ENCODE measurements at regions not wholly inside any gene's neighbourhood (a gene's known extent, or its start where the extent isn't known, plus 50 kb on each side); places are given as distances from the start of the nearest gene placed in this dataset.

DNA sequence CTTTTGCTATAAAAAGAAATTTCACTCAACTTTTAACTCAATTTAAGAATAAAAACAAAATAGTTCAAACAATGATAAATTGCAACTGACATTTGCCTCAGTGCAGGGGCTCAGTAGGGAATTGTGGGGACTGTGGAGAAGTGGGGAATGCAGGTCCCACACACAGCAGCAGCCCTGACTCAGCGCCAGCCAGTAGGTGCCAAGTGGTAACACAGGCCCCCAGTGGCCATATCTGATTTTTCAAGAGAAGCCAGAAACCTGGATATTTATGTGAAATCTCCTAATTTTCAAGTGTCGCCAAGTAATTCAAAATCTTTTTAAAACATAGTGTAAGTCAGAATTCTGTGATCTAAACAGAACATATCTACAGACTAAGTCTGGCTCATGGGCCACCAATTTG is 186.3 kb downstream of the EN1 start:
- no peak for DNase-seq
- no peaks in the 10 kb centered on the region for H3K36me3 ChIP-seq
- no peak overlapping the region for H3K4me3 ChIP-seq
- H3K27me3 ChIP-seq = no peaks in the 10 kb centered on the region
- no peaks in the 10 kb centered on the region for H3K9me3 ChIP-seq
- intact Hi-C loops (cut with DNase I) = no loop called here
- no peak overlapping the region for H3K27ac ChIP-seq
- H3K4me1 ChIP-seq (ENCODE audit: insufficient read depth) = no peaks in the 10 kb centered on the region
- whole genome bisulfite sequencing, 3 donors = 84 to 91% (median 90%) methylated on average over 2 of the region's 2 CpGs
- TF ChIP-seq POLR2A (IDR thresholded peaks at IDR 0.05) = no peak
- TF ChIP-seq, protein P1, sequence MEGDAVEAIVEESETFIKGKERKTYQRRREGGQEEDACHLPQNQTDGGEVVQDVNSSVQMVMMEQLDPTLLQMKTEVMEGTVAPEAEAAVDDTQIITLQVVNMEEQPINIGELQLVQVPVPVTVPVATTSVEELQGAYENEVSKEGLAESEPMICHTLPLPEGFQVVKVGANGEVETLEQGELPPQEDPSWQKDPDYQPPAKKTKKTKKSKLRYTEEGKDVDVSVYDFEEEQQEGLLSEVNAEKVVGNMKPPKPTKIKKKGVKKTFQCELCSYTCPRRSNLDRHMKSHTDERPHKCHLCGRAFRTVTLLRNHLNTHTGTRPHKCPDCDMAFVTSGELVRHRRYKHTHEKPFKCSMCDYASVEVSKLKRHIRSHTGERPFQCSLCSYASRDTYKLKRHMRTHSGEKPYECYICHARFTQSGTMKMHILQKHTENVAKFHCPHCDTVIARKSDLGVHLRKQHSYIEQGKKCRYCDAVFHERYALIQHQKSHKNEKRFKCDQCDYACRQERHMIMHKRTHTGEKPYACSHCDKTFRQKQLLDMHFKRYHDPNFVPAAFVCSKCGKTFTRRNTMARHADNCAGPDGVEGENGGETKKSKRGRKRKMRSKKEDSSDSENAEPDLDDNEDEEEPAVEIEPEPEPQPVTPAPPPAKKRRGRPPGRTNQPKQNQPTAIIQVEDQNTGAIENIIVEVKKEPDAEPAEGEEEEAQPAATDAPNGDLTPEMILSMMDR (IDR thresholded peaks at IDR 0.05) = no peak
- no peak for TF ChIP-seq EP300 (IDR thresholded peaks at IDR 0.05)

DNA sequence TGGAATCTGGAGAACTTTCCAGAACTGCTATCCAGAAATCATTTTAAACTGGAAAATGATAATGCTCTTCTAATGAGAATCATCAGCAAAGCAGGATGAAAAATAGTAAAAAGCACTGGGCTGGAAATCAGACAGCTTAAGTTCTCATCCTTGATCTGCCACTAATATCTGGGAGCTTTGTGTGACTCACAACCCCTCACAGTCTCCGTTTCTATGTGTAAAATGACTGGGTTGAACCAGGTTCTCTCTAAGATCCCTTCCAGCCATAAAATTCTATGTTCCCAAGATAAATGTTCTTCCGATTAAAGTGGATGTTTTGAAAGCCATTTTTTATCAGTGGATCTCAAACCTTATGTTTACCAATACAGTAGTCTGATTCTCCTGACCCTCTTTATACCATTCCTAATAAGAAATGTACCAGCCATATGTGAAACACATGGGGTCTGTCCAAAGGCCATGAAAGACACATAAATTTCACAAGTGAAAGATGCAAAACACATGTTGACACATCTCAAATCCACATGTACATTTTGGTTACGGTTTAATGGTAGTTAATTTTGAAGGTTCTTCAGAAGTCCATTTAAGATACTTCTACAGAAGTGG is 188.8 kb downstream of the EN1 start:
- intact Hi-C loops (cut with DNase I) = no loop called here
- Histone ChIP-seq H3K4me1 (ENCODE audit: insufficient read depth) (no peaks in the 10 kb centered on the region), H3K27me3 (no peaks in the 10 kb centered on the region), H3K9me3 (no peaks in the 10 kb centered on the region), H3K36me3 (no peaks in the 10 kb centered on the region), H3K4me3 (no peak overlapping the region), H3K27ac (no peak overlapping the region)
- TF ChIP-seq, protein P1 (IDR thresholded peaks at IDR 0.05) = no peak
- TF ChIP-seq EP300 (IDR thresholded peaks at IDR 0.05) = no peak
- no peak for TF ChIP-seq POLR2A (IDR thresholded peaks at IDR 0.05)
- 73 to 80% (median 79%) methylated on average over 3 of the region's 3 CpGs for WGBS, 3 donors
- no peak for DNase-seq

DNA sequence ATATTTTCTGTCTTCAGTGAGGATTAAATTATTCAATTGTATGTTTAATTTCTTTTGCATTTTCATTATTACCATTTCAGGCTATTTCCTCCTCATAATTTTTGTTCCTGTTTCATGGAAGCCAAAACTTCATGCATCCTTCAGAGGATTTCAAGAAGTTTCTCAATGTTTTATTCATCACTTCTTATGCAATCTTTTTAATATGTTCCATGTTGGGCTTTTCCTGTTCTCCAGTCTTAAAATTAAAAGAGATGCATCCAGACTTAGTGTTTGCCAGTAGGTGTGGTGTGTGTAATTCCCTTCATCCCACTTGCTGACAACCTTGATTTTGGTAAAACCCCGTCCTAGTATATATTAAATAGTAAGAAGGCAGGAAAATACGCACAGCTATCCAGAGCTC is 190.0 kb downstream of the EN1 start:
- no peaks in the 10 kb centered on the region for H3K9me3 ChIP-seq
- no peaks in the 10 kb centered on the region for H3K27me3 ChIP-seq
- 80 to 91% (median 86%) methylated on average over 2 of the region's 2 CpGs for WGBS, 3 donors
- no peak for DNase-seq
- H3K27ac ChIP-seq = no peak overlapping the region
- intact Hi-C loops (cut with DNase I) = no loop called here
- H3K4me3 ChIP-seq = no peak overlapping the region
- no peak for TF ChIP-seq EP300 (IDR thresholded peaks at IDR 0.05)
- TF ChIP-seq, protein P1 (IDR thresholded peaks at IDR 0.05) = no peak
- no peak for TF ChIP-seq POLR2A (IDR thresholded peaks at IDR 0.05)
- no peaks in the 10 kb centered on the region for H3K4me1 ChIP-seq (ENCODE audit: insufficient read depth)
- no peaks in the 10 kb centered on the region for H3K36me3 ChIP-seq

DNA sequence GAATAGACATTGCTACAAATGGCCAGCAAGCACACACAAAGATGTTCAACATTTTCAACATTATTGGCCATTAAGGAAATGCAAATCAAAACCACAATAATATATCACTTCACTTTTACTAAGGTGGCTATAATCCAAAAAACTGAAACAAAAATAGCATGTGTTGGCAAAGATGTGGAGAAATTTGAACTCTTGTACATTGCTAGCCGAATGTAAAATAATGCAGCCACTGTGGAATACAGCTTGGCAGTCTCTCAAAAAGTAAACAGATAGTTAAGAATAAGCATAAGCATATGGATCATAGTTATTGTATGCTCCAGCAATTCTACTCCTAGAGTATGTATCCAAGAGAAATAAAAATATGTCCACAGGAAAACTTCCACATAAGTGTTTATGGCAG is 192.5 kb downstream of the EN1 start:
- intact Hi-C loops (cut with DNase I) = no loop called here
- H3K9me3 ChIP-seq = no peaks in the 10 kb centered on the region
- 32 to 48% (median 40%) methylated on average over 1 of the region's 1 CpG for WGBS, 3 donors
- H3K4me3 ChIP-seq = no peak overlapping the region
- H3K4me1 ChIP-seq (ENCODE audit: insufficient read depth) = no peaks in the 10 kb centered on the region
- no peaks in the 10 kb centered on the region for H3K36me3 ChIP-seq
- H3K27me3 ChIP-seq = no peaks in the 10 kb centered on the region
- DNase-seq = no peak
- no peak overlapping the region for H3K27ac ChIP-seq
- TF ChIP-seq, protein P1 (IDR thresholded peaks at IDR 0.05) = no peak
- no peak for TF ChIP-seq EP300 (IDR thresholded peaks at IDR 0.05)
- no peak for TF ChIP-seq POLR2A (IDR thresholded peaks at IDR 0.05)

All from ovary (tissue), 7 donors.